Adrenal gland (tissue), 9 donors: ENCODE measurements at regions not wholly inside any gene's neighbourhood (a gene's known extent, or its start where the extent isn't known, plus 50 kb on each side); places are given as distances from the start of the nearest gene placed in this dataset.

Source experiments
- DNase-seq, 7 donors: peaks; one replicate each; pipeline ENCODE4 v3.0.0-alpha.2; 2019 to 2020
- H3K27ac ChIP-seq, 5 donors: fragments of 200-600 bp; sonication (generic) in 4 of 5; 1 replicate in 3 of 5; 2 replicates in 2 of 5; pipeline versions ENCODE4 v1.5.1 to v1.8.0; 2016 to 2020; ENCODE audit warnings: mild to moderate bottlenecking in 1 of 5
- H3K27me3 ChIP-seq: fragments of 200-600 bp; 2 replicates; pipeline ENCODE4 v1.8.0; 2021
- H3K36me3 ChIP-seq, 2 donors: fragments of 200-600 bp; replicated peaks in 1 of 2; 1 replicate in 1 of 2; 2 replicates in 1 of 2; pipeline versions ENCODE4 v1.5.1 to v1.8.0; 2018 to 2022
- H3K4me1 ChIP-seq, 2 donors: fragments of 200-600 bp; replicated peaks in 1 of 2; 1 replicate in 1 of 2; 2 replicates in 1 of 2; pipeline versions ENCODE4 v1.5.1 to v1.8.0; 2018 to 2021
- H3K4me3 ChIP-seq, 4 donors: fragments of 200-600 bp; sonication (generic) in 3 of 4; one replicate each; pipeline ENCODE4 v1.5.1; 2016 to 2018
- H3K9me3 ChIP-seq, 3 donors: fragments of 200-600 bp; sonication (generic) in 1 of 3; replicated peaks in 1 of 3; 1 replicate in 2 of 3; 2 replicates in 1 of 3; pipeline versions ENCODE4 v1.5.1 to v1.8.0; 2016 to 2021
- CTCF ChIP-seq, 6 experiments: fragments of 450-650 bp in 4 of 6; fragments of 200-600 bp in 2 of 6; sonication (generic) in 1 of 6; IDR thresholded peaks; 1 replicate in 5 of 6; 2 replicates in 1 of 6; pipeline versions ENCODE4 v1.5.1 to v1.8.0; 2016 to 2021; ENCODE audit warnings: antibody characterized with exemption in 6 of 6, mild to moderate bottlenecking in 2 of 6, moderate library complexity in 1 of 6
- POLR2A ChIP-seq, 2 donors: fragments of 450-650 bp; IDR thresholded peaks; one replicate each; pipeline ENCODE4 v1.6.1; 2017; ENCODE audit warnings: antibody characterized with exemption in 2 of 2, mild to moderate bottlenecking in 2 of 2, moderate library complexity in 1 of 2
- WGBS, 4 donors: extraction: QIAGEN DNeasy Blood & Tissue Kit in 2 of 4; methylation state at CpG; one replicate each; pipeline versions ENCODE4 v1.1.5 to v1.1.7; 2013 to 2017; 5-methylcytosine and 5-hydroxymethylcytosine counted together
- intact Hi-C, 2 donors: fragments of 100-400 bp; cut with DNase I; formaldehyde crosslinking; loops; one replicate each; pipeline versions ENCODE4 v1.14.1 to v1.15.0; 2022 to 2023
- donor health status: healthy with polysubstance abuse.
- donor health status: Bipolar disorder and iron deficiency.
- donor health status: DM: yes; HTN: yes; CAD: no.
- donor health status: DM: no; HTN: no; CAD: no.
- donor health status: DM: no; HTN: no; CAD: no.

GRCh38 chr1:22309572-22309971, 142.1 kb upstream of the ZBTB40 start:
- no peaks in the 10 kb centered on the region for H3K4me1 ChIP-seq
- DNase-seq = no peak
- H3K4me3 ChIP-seq = no peak overlapping the region
- TF ChIP-seq CTCF (IDR thresholded peaks at IDR 0.05) = no peak
- no peak for TF ChIP-seq POLR2A (IDR thresholded peaks at IDR 0.05)
- no peak overlapping the region for H3K27ac ChIP-seq
- H3K36me3 ChIP-seq = no peaks in the 10 kb centered on the region
- H3K27me3 ChIP-seq = no peaks in the 10 kb centered on the region
- H3K9me3 ChIP-seq = no peaks in the 10 kb centered on the region
- intact Hi-C loops = no loop called here
- WGBS, 4 donors = 87 to 96% (median 91%) methylated on average over 2 of the region's 2 CpGs

GRCh38 chr1:22311461-22311860, 140.2 kb upstream of the ZBTB40 start:
- H3K36me3 ChIP-seq = no peaks in the 10 kb centered on the region
- 88 to 97% (median 96%) methylated on average over 6 of the region's 6 CpGs for WGBS, 4 donors
- TF ChIP-seq CTCF (IDR thresholded peaks at IDR 0.05) = no peak
- TF ChIP-seq POLR2A (IDR thresholded peaks at IDR 0.05) = no peak

GRCh38 chr1:22313321-22313720, 138.3 kb upstream of the ZBTB40 start:
- Histone ChIP-seq H3K9me3 (no peaks in the 10 kb centered on the region), H3K36me3 (no peaks in the 10 kb centered on the region), H3K27ac (no peak overlapping the region), H3K27me3 (no peaks in the 10 kb centered on the region), H3K4me3 (no peak overlapping the region), H3K4me1 (peaks cover 3 to 5% of the 10 kb centered on the region in 2 donors)
- TF ChIP-seq CTCF (IDR thresholded peaks at IDR 0.05) = no peak
- TF ChIP-seq POLR2A (IDR thresholded peaks at IDR 0.05) = no peak
- peak in 2 of 7 donors; percentile 14 to 20 for DNase-seq
- intact Hi-C loops = no loop called here
- 82 to 88% (median 84%) methylated on average over 5 to 8 of the region's 8 CpGs for WGBS, 4 donors

More at GRCh38 chr1:22311461-22311860, 140.2 kb upstream of the ZBTB40 start:
- H3K4me1 ChIP-seq = peaks cover 0 to 3% of the 10 kb centered on the region in 2 donors
- H3K4me3 ChIP-seq = no peak overlapping the region
- no peaks in the 10 kb centered on the region for H3K27me3 ChIP-seq
- intact Hi-C loops = no loop called here
- H3K9me3 ChIP-seq = no peaks in the 10 kb centered on the region
- no peak for DNase-seq
- H3K27ac ChIP-seq = no peak overlapping the region

GRCh38 chr1:22314706-22315105, 136.9 kb upstream of the ZBTB40 start:
- Histone ChIP-seq H3K4me1 (peaks cover 14 to 19% of the 10 kb centered on the region in 2 donors), H3K9me3 (no peaks in the 10 kb centered on the region), H3K36me3 (no peaks in the 10 kb centered on the region), H3K4me3 (no peak overlapping the region), H3K27me3 (no peaks in the 10 kb centered on the region), H3K27ac (no peak overlapping the region)
- DNase-seq = peak in 2 of 7 donors; percentile 11
- no peak for TF ChIP-seq CTCF (IDR thresholded peaks at IDR 0.05)
- TF ChIP-seq POLR2A (IDR thresholded peaks at IDR 0.05) = no peak
- intact Hi-C loops = no loop called here
- WGBS, 4 donors = 88 to 95% (median 93%) methylated on average over 11 of the region's 11 CpGs
